Thyroid gland (tissue), 4 donors: ENCODE measurements at regions not wholly inside any gene's neighbourhood (a gene's known extent, or its start where the extent isn't known, plus 50 kb on each side); places are given as distances from the start of the nearest gene placed in this dataset.
A peak's percentile ranks its signal among the peaks of the same experiment; 100 is the strongest.

ENCODE experiments used
- DNase-seq, 2 donors: peaks; one replicate each; pipeline ENCODE4 v3.0.0-alpha.2; 2019
- H3K27ac ChIP-seq, 3 donors: fragments of 200-600 bp; sonication (generic); 1 replicate in 2 of 3; 2 replicates in 1 of 3; pipeline ENCODE4 v1.5.1; 2016 to 2019; ENCODE audit warnings: mild to moderate bottlenecking in 1 of 3, moderate library complexity in 1 of 3
- H3K27me3 ChIP-seq: fragments of 200-600 bp; sonication (generic); one replicate; pipeline ENCODE4 v1.5.1; 2019
- H3K36me3 ChIP-seq, 2 donors: fragments of 200-600 bp; sonication (generic); one replicate each; pipeline ENCODE4 v1.5.1; 2016 to 2019
- H3K4me1 ChIP-seq, 2 donors: fragments of 200-600 bp; sonication (generic); one replicate each; pipeline ENCODE4 v1.5.1; 2017 to 2019
- H3K4me3 ChIP-seq, 3 donors: fragments of 200-600 bp; sonication (generic); replicated peaks in 1 of 3; 1 replicate in 2 of 3; 2 replicates in 1 of 3; pipeline ENCODE4 v1.5.1; 2016; ENCODE audit warnings: mild to moderate bottlenecking in 1 of 3
- H3K9me3 ChIP-seq: fragments of 200-600 bp; sonication (generic); one replicate; pipeline ENCODE4 v1.5.1; 2017
- CTCF ChIP-seq, 6 experiments: fragments of 200-600 bp in 3 of 6; fragments of 450-650 bp in 3 of 6; sonication (generic) in 3 of 6; IDR thresholded peaks; one replicate each; pipeline ENCODE4 v1.5.1; 2016 to 2019; ENCODE audit warnings: antibody characterized with exemption in 6 of 6, mild to moderate bottlenecking in 2 of 6, inconsistent platforms in 1 of 6, moderate library complexity in 1 of 6
- POLR2A ChIP-seq, 2 donors: fragments of 450-650 bp; IDR thresholded peaks; one replicate each; pipeline ENCODE4 v1.6.1; 2017; ENCODE audit warnings: antibody characterized with exemption in 2 of 2, mild to moderate bottlenecking in 2 of 2, moderate library complexity in 1 of 2
- WGBS, 2 donors: methylation state at CpG; one replicate each; pipeline ENCODE4 v1.1.5; 2017; 5-methylcytosine and 5-hydroxymethylcytosine counted together
- intact Hi-C: fragments of 100-400 bp; cut with DNase I; formaldehyde crosslinking; loops from one replicate; pipeline ENCODE4 v1.15.1; 2023

GRCh38 chr10:31621733-31622132 is 302.7 kb downstream of the ZEB1 start:
- no peak for DNase-seq
- H3K4me3 ChIP-seq = no peak overlapping the region
- no peaks in the 10 kb centered on the region for H3K9me3 ChIP-seq
- intact Hi-C loops = no loop called here
- no peak for TF ChIP-seq POLR2A (IDR thresholded peaks at IDR 0.05)
- no peak for TF ChIP-seq CTCF (IDR thresholded peaks at IDR 0.05)
- H3K27ac ChIP-seq = no peak overlapping the region
- H3K27me3 ChIP-seq = no peaks in the 10 kb centered on the region
- no peaks in the 10 kb centered on the region for H3K36me3 ChIP-seq
- 100% methylated on average over 1 of the region's 1 CpG for WGBS, 2 donors
- peaks cover 0 to 25% of the 10 kb centered on the region in 2 donors for H3K4me1 ChIP-seq

DNA sequence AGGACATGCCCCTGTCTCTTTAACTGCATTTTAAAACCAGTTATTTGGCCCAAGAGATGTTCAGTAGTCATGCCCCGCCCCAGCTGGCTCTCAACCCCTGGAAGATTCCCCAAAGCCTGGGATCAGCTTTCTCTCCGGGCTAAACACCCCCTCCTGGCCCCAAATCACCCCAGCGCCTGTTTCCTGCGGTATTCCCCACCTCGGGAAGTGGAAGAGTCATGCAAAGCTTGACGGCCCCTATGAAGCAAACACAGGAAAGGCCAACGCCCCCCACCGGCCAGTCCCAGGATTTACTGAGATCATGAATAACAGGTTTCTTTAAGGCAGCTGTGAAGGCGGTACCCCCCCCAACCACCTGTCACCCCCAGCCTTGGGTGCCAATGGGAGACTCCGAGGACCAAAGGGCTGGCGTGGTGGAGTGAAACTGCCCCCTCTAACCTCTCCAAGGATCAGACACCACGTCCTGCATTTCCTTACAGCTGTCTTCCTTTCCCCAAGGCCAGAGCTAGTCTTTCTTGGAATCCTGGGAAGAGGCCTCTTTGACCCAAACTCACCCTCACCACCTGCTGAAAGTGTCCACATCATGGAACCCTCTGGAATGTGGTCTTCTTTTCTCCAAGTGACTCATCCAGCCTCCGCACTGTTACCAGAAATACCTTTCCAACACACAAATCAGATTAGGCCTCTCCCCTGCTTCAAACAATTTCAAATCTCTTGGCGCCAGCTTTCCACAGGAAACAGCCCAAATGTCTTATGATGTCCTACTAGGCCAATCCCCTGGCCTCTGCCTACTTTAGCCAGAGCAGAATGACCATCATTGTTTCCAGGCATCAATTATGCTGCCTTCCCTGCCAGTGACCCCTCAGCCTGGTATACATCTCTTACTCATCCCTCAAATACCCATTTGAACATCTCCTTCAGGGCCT is 301.5 kb downstream of the ZEB1 start:
- Histone ChIP-seq H3K27me3 (no peaks in the 10 kb centered on the region), H3K4me3 (no peak overlapping the region), H3K36me3 (no peaks in the 10 kb centered on the region), H3K9me3 (no peaks in the 10 kb centered on the region), H3K4me1 (peaks cover 0 to 25% of the 10 kb centered on the region in 2 donors), H3K27ac (peak overlapping the region in 2 of 3 donors; percentile 30 to 56)
- intact Hi-C loops = no loop called here
- peak; percentile 38 to 40 for DNase-seq
- 62 to 63% methylated on average over 14 of the region's 14 CpGs for WGBS, 2 donors
- no peak for TF ChIP-seq POLR2A (IDR thresholded peaks at IDR 0.05)
- peak in 1 of 6 experiments; percentile 31 for TF ChIP-seq CTCF (IDR thresholded peaks at IDR 0.05)

DNA sequence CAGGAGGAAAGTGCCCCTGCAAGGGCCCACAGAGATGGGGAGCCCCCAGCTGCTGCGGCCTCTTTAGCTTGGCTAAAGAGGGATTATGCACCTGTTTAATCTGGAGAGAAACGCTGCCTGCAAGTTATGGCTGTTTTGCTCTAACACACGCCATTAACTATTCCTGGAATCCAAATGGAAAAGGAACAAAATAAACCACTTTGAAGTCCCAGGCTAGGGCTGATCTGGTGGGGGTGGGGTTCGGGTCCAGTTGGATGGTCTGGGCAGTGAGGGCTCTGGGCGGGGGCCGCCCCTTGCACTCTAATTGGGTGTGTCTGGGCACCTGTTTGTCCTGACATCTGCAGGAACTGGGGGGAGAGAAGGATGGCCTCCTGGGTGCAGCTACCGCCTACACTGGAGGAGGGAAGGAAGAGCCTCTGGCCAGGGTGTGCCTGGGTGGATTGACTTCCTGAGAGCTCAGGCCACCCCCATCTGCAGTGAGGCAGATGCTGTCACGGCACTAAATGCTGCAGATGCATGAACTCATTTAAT is 300.6 kb downstream of the ZEB1 start:
- TF ChIP-seq POLR2A (IDR thresholded peaks at IDR 0.05) (no peak), CTCF (IDR thresholded peaks at IDR 0.05) (no peak)
- WGBS, 2 donors = 61 to 67% methylated on average over 7 to 8 of the region's 8 CpGs
- Histone ChIP-seq H3K27ac (no peak overlapping the region), H3K4me1 (peaks cover 0 to 25% of the 10 kb centered on the region in 2 donors), H3K9me3 (no peaks in the 10 kb centered on the region), H3K36me3 (no peaks in the 10 kb centered on the region), H3K27me3 (no peaks in the 10 kb centered on the region), H3K4me3 (no peak overlapping the region)
- peak in 1 of 2 donors; percentile 6 for DNase-seq
- intact Hi-C loops = no loop called here

GRCh38 chr10:31618541-31619291 is 299.7 kb downstream of the ZEB1 start:
- TF ChIP-seq POLR2A (IDR thresholded peaks at IDR 0.05) (no peak), CTCF (IDR thresholded peaks at IDR 0.05) (no peak)
- Histone ChIP-seq H3K27ac (no peak overlapping the region), H3K9me3 (no peaks in the 10 kb centered on the region), H3K36me3 (no peaks in the 10 kb centered on the region), H3K27me3 (no peaks in the 10 kb centered on the region), H3K4me1 (peaks cover 0 to 25% of the 10 kb centered on the region in 2 donors), H3K4me3 (no peak overlapping the region)
- peak in 1 of 2 donors; percentile 10 for DNase-seq
- intact Hi-C loops = no loop called here
- 70 to 82% methylated on average over 10 to 17 of the region's 17 CpGs for WGBS, 2 donors
